HG02870 (cell line): ENCODE measurements at regions not wholly inside any gene's neighbourhood (a gene's known extent, or its start where the extent isn't known, plus 50 kb on each side); places are given as distances from the start of the nearest gene placed in this dataset.

Experiments
- ATAC-seq: cut with Tn5 transposase; IDR thresholded peaks from one replicate; pipeline ENCODE4 v1.9.1; 2021; ENCODE audit warnings: mild to moderate bottlenecking, moderate library complexity; ENCODE audit not compliant: unreplicated experiment

GRCh38 chr4:3852309-3852708, 86.1 kb downstream of the ADRA2C start:
- no peak for ATAC-seq

DNA sequence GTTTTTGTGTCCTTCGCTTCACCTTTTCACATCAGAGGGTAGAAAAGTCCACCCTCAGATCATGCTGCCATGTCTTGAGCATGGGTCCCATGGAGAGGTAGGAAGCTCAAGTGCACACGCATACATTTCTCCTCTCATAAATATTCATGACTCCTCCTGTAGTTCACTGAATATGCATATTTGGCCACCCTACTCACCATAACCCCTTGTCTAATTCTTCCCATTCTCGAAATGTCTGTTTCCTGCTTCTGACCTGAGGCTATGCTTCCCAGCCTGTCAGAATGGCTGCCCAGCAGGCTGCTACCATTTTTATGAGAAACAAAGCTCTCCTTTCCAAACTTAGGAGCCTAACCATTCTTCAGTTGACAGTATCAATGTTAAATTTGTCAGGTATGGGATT, 86.5 kb downstream of the ADRA2C start:
- no peak for ATAC-seq

- ATAC-seq: no peak
Observed at GRCh38 chr4:3853388-3854035, 87.3 kb downstream of the ADRA2C start.

- no peak for ATAC-seq
Observed at GRCh38 chr4:3854661-3855060, 88.5 kb downstream of the ADRA2C start.

DNA sequence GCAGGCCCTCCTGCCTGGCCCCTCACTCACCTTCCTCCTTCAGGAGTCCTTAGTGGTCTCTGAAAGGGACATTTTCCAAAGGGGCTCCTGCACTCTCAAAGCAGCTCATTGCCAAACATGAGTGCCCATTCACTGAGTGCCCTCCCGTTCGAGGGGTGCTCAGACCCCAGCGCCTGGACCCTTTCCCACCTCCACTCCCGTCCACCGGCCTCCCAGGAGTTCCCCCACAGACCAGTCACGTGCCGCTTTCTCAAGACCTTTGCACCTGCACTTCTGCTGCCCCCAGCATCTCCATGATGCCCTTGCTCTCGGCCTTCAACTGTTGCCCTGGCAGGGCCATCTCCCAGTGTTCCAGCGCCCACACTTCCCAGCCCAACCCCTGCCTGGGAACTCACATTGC, 89.5 kb downstream of the ADRA2C start:
- no peak for ATAC-seq

DNA sequence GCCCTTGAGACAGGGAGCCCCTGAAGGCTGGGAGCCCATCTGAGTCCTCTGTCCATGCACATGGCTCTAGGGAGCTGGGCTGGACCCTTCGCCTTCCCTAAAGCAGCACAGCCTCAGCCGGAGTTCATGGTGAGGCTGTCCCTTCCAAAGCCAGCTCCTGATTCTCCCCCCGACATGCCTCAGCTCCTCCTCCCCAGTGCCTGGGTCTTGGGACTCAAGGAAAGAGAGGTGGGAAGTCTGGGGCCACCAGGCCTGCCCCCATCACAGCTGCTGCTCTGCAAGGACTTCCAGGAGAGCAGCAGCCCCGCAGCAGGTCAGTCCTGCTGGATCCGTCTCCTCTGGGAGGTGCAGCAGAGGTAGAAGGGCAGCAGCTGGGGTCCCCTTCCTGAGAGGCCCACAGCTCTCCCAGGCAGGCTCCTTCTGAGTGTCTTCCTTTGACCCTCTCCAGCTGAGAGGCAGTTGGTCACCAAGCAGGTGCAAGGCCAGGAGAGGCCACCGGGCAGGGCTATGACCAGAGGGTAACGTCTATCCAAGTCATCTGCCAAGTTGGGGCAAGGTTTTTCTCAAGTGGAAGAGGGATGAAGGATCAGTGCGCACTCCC, 90.5 kb downstream of the ADRA2C start:
- no peak for ATAC-seq

GRCh38 chr4:3857269-3857926, 91.2 kb downstream of the ADRA2C start:
- no peak for ATAC-seq

DNA sequence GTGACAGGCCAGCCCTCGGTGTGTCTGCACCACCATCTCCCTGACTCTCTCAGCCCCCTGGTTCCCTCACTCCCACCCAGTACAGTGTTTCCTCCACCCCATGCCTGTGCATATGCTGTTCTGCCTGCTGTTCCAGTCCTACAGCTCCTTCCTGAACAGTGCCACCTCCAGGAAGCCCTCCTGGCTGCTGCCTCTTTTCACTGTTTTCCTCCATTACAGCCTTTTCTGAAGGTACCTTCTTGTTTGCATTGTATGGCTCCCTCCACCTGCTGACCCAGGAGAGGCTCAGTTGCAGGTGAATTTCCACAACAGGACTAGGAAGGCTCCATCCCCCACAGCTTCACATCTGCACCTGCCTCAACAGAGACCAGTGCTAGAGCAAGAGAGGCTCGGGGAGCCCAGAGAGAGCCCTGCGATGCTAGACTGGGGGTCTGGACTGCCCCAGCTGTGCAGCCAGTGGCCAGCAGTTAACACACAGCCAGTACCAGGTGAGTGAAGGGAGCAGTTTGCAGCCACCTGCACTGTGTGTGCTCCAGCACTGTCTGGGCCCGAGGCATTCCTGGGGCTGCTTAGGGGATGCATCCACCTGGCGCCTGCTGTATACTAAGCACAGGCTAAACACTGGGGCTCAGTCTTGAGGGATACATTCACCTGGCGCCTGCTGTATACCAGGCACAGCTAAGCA, 92.0 kb downstream of the ADRA2C start:
- ATAC-seq: no peak

GRCh38 chr4:3858765-3859388, 92.7 kb downstream of the ADRA2C start:
- no peak for ATAC-seq

DNA sequence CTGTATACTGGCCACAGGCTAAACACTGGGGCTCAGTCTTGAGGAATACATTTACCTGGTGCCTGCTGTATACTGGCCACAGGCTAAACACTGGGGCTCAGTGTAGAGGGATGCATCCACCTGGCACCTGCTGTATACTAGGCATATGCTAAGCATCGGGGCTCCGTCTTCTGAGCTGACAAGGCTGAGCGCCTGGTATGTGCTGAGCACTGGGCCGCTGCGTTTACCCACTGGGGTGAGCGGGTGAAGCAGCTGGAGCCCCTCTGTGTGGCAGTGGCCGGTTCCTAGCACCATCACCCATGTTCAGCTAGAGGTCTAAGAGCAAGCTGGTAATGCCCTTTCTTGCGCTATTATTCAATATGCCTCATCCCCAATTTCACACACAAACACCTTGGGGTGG, 93.4 kb downstream of the ADRA2C start:
- ATAC-seq: no peak

GRCh38 chr4:3860061-3860912, 94.1 kb downstream of the ADRA2C start:
- no peak for ATAC-seq

DNA sequence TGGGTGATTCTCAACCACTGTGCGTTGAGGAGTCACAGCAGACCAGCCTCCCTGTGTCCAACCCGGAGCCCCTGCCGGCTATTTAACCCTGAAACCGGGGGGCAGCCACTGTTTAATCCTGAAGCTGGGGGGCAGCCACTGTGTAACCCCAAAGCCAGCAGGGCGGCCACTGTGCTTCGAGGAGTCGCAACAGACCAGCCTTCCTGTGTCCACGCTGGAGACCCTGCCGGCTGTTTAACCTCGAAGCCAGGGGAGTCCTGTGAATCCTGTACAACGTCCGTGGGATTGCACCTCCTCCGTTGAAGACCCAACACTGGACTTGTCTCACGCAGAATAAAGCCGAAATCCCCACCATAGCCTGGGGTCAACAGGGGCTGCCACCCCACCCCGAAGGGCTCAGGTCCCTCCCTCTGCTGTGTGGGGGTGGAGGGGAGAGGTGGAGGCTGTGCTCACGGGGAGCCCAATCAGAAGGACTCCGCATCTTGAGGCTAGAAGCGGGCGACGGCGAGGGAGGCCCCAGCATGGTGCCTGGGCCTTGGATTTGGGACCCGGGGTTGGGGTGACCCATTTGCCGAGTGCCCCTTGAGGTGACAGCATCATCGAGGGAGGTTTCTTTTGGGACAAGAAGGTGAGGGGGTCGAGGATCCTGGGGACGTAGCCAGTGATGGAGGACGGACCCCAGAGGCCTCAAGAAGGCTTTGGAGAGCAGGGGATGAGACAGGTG, 94.9 kb downstream of the ADRA2C start:
- ATAC-seq: no peak

DNA sequence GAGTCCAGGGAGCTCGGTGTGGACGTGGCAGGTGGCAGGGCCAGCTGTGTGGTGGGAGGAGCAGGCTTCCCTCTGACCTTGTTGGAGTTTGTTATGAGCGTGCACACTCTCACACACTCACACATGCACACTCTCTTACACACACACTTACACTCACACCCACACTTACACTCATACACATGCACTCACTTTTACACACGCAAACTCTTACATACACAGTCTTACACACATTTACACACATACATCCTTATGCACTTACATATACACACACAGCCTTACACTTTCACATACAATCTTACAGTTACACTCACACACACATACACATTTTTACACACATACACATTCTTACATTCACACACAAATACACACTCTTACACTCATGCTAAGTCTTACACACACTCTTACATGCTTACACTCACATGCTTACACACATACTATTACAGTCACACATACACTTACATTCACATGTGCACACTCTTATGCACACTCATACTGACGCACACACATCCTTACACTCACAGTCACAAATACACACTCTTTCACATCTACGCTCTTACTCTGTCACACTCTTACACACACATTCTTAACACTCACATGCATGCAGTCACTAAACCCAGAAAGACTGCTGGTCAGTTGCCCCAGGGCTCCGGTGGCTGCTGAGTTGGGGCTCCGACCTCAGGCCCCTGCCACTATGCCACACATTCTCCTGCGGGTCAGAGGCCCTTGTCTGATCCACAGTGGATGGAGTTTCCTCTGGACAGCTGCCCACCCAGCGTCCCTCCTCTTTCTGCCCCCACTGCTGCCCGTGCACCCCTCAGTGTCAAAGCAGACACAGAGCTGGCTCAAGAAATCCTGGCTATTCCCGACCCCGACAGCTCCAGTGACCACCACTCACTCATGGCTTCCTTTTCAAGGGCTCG, 95.8 kb downstream of the ADRA2C start:
- ATAC-seq: no peak

DNA sequence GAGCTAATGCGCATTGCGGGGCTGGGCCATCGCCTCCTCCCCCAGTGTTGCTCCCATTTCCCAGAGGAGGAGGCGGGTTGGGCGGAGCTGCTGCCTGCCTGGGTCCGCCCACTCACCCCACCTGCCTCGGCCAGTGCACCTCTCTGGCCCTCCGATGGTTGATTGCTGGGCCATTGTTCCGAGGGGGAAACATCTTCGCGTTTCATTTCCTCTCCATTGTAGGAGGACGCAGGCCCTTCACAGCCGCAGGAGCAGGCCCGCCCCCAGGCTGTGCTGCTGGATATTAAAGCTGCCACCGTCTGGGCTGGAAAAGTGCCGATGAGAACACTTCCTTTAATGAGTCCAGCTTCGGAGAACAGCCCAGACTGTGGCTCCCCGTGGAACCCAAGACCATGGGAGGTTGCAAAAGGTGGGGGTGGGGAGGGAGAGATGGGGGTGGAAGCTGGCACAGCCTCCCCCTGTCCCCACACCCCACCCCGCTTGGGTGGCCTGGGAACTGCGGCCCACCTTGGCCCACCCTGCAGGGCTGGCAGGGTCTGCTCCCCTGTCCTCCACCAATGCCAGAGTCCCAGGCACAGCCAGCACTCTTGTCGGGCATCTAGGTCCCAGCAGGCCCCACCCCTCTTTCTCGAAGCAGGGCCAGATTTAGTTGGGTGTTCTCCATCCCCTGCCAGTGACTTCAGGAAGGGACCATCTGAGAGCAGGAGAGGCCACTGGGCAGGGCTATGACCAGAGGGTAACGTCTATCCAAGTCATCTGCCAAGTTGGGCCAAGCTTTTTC, 96.6 kb downstream of the ADRA2C start:
- ATAC-seq: no peak

DNA sequence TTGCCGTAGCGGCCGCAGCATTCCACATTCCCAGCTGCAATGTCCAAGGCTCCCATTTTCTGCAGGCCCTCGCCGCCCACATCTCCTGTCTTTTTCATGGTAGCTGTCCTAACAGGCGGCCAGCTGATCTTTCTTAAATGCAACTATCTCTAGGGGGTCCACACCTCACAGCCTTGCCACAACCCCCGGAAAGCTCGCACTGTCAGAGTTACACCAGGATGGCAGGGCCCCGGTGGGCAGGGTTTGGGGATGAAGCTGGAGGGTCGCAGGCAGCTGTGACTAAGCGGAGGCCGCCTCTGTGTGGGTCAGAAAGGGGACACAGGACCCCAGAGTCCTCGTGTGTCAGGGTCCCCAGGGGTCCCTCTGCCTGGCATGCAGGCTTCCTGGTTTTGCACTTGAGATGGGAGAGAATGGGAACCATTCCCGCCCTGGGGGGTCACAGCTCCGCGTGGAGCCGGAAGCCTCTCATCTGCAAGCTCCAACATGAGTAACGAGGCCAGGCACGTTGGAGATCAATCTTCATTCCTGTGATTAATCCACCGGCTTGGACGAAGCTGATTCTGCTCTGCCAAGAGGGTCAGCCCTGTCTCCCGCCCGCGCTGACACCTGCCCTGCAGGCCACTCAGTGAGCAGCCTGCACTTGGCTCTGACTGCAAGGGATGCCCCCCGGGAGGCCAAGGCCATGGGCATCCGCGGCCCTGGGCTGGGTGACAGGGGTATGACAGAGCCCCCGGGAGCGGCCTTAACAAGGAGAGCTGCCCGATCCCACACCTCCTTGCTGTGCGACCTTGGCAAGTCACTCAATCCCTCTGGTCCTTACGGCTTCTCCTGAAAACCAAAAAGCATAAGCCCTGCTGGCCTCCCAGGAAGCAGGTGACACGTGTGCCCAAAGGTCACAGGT, 97.9 kb downstream of the ADRA2C start:
- no peak for ATAC-seq

- no peak for ATAC-seq
Observed at GRCh38 chr4:3864742-3865721, 98.8 kb downstream of the ADRA2C start.
